Heart left ventricle (tissue), 13 donors: ENCODE measurements at regions not wholly inside any gene's neighbourhood (a gene's known extent, or its start where the extent isn't known, plus 50 kb on each side); places are given as distances from the start of the nearest gene placed in this dataset.

Experiments
- CTCF ChIP-seq, 12 donors: fragments of 200-600 bp; sonication (generic) in 4 of 12; IDR thresholded peaks; one replicate each; pipeline versions ENCODE4 v1.5.0 to v1.8.0; 2018 to 2022; ENCODE audit warnings: antibody characterized with exemption in 12 of 12, mild to moderate bottlenecking in 5 of 12
- POLR2A ChIP-seq, 2 donors: fragments of 450-650 bp; IDR thresholded peaks; one replicate each; pipeline ENCODE4 v1.6.1; 2017; ENCODE audit warnings: antibody characterized with exemption in 2 of 2, mild to moderate bottlenecking in 2 of 2, moderate library complexity in 2 of 2
- donor health status: ischemic (EF 13 %, LVEDD 7.1; RV severe dilation, severe dysfunction).
- donor health status: DM: no; HTN: yes; CAD: no.
- donor health status: DM: no; HTN: no; CAD: no.
- donor health status: ischemic (EF 25% LVEDD 6.9; RV normal size, moderate dysfunction).
- donor health status: ischemic (EF 25% LVEDD 5.7; RV mildly dilated, moderate dysfunction).
- donor health status: ischemic (EF 35%, LVEDD 5.7; RV mildly dilated, moderate dysfunction).
- donor health status: nonischemic (EF 11% LVEDD 7.7; RV severe dilation, severe dysfunction).
- donor health status: DM: yes; HTN: yes; CAD: no.
- donor health status: PGD.
- donor health status: ischemic (EF 29% LVEDD 5.4; RV normal size, mild dysfunction).
- donor health status: nonischemic (EF 23%, LVEDD 6.1; RV moderate dilation, normal function).

- TF ChIP-seq POLR2A (IDR thresholded peaks at IDR 0.05) (no peak), CTCF (IDR thresholded peaks at IDR 0.05) (no peak)
Observed at GRCh38 chr4:188680004-188680666, 540.9 kb downstream of the TRIML1 start.
